SK-MEL-5 (cell line): ENCODE measurements at regions not wholly inside any gene's neighbourhood (a gene's known extent, or its start where the extent isn't known, plus 50 kb on each side); places are given as distances from the start of the nearest gene placed in this dataset.
A peak's percentile ranks its signal among the peaks of the same experiment; 100 is the strongest.
"Not testable (repeated sequence)": the region's sequence is repeated elsewhere in the genome, so short reads cannot be mapped to it uniquely, and the experiment has no call there.

ENCODE experiments used
- DNase-seq: peaks from one replicate; pipeline ENCODE4 v3.0.0-alpha.2; 2016; ENCODE audit warnings: low read depth, low spot score
- in situ Hi-C: cut with HindIII; loops from 2 replicates; pipeline ENCODE4 v1.10.0; 2016; ENCODE audit warnings: low sequenced_read_pairs, high pct_unique_total_duplicates, low pct_unique_long_range_greater_than_20kb

GRCh38 chr12:47433876-47434275, 272.0 kb downstream of the RPAP3 start:
- in situ Hi-C loops: no loop called here
- no peak for DNase-seq

GRCh38 chr12:47426678-47427309, 279.0 kb downstream of the RPAP3 start:
- DNase-seq, in situ Hi-C loops: not testable (repeated sequence)

- in situ Hi-C loops: no loop called here
- DNase-seq: no peak
Measured at GRCh38 chr12:47422611-47423010, 283.2 kb downstream of the RPAP3 start.

- no peak for DNase-seq
- in situ Hi-C loops: no loop called here
Measured at GRCh38 chr12:47419497-47419896, 286.3 kb downstream of the RPAP3 start.

DNA sequence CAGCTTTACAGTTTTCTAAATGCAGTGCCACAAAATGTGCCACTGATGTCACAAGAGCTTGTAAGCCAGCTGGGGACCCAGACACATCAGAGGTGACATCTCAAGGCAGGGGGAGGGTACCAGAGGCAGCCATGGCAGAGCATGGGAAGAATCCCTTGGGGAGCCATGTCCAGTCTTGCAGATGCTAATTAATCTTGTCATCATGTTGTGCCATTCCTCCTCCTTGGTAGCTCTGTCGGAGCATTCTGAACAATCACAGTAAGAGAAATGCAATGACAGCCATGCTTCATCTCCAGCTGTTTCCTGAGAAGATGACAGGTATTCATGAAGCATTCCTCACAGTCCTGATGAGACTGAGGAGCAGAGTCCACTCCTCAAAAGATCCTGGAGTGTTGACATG, 287.9 kb downstream of the RPAP3 start:
- DNase-seq: no peak
- in situ Hi-C loops: no loop called here

- in situ Hi-C loops: no loop called here
- DNase-seq: no peak
Measured at GRCh38 chr12:47417121-47417520, 288.7 kb downstream of the RPAP3 start.

DNA sequence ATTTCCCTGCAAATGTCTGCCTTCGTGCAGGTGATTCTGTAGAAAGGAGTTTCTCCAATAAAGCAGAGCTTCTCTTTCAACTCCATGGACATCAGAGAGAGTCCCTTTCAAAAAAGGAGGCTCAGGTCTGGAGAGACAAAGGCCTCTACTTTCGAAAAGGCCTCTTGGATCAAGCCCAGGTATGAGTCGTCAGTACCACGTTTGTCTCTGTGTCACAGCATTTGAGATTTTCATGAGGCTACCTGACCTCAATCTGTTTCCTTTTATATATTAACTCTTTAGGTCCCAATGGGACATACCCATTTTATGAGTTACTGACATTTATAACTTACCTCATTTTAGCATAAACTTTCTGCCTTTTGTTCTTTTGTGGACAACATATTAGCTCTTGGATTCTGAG, 290.8 kb downstream of the RPAP3 start:
- DNase-seq: no peak
- in situ Hi-C loops: no loop called here

- in situ Hi-C loops: no loop called here
- DNase-seq: no peak
Measured at GRCh38 chr12:47414511-47414910, 291.3 kb downstream of the RPAP3 start.

GRCh38 chr12:47413806-47414205, 292.0 kb downstream of the RPAP3 start:
- DNase-seq: no peak
- in situ Hi-C loops: no loop called here

- in situ Hi-C loops: no loop called here
- no peak for DNase-seq
Measured at GRCh38 chr12:47412601-47413236, 293.1 kb downstream of the RPAP3 start.

DNA sequence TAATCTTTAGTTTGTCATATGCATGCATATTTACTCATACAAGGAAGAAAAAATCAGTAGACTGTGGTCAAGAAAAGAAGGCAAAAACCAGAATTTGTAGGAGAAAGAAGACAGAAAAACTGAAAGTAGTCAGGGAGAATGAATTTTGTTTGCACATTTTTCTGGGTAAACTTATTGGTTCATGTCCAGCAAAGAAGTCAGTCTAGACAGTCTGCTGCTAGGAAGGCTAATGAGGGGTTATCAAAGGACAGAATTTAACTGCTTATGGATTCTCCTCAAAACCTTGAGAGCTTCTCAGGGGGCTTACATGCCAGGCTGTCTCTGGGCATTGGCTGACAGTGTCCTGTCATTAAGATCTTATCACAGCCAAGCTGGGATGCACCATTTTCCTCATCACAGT, 293.9 kb downstream of the RPAP3 start:
- DNase-seq: no peak
- in situ Hi-C loops: no loop called here

DNA sequence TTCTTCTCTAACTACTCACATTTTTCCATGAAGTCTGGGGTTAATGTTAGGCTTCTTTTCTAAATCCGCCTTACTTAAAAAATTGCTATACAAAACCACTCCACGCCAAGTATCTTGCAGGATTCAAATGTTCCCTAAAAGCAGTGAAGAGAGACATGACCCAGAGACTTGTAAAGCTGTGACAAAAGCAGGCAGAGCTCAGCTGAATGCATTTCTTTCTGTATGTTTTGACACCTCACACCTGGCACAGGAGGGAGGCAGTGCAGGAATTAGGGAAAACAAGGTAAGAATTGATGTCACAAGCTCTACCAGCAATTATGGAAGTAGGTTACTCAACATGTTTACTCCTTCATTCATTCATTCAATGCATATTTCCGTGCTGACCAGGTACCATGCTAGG, 295.0 kb downstream of the RPAP3 start:
- no peak for DNase-seq
- in situ Hi-C loops: no loop called here

DNA sequence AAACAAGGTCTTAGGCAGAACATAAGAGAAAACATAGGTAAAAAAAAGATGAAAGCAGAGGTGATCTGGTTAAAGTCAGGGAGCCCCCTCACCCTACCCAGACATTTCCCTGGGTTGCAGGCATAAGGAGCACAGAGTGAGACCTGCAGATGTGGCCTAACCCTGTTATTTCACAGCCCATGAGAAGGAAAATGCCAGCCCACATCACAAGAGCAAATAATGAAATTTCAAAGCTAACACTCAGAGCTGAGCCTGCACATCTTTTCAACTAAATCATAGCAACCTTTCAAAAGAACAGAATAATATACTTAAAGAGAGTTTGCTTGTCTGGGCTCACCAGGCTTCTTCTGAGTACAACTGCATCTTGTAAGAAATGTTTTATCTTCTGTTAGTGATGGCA, 295.4 kb downstream of the RPAP3 start:
- in situ Hi-C loops: no loop called here
- no peak for DNase-seq

DNA sequence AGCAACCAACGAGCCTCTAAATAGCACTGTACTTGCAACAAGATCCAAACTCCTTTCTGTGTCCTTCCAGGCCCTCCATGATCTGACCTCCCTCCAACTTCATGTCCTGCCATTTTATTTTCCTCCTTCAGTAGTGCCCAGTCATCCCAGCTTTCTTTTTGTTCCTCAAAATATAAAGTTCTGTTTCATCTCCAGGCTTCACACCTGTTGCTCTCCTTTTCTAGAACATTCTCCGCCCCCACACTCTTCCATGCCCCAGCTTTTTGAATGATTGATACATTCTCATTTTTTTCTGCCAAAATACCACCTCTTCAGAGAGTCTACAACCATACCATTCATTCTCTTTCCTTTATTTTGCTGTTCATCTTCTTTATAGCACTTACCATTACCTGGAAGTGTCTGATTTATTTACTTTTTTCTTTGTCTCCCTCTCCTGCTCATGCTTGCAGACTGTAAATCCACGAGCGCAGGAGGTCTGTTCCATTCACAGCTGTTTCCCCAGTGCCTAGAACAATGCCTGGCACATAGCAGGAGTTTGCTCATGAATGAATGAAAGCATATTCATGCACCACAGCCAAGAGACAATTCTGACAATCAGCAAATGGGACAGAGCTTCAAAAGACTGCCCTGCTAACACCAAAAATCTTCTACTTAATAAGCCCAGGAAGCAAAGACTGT, 296.4 kb downstream of the RPAP3 start:
- in situ Hi-C loops: no loop called here

DNA sequence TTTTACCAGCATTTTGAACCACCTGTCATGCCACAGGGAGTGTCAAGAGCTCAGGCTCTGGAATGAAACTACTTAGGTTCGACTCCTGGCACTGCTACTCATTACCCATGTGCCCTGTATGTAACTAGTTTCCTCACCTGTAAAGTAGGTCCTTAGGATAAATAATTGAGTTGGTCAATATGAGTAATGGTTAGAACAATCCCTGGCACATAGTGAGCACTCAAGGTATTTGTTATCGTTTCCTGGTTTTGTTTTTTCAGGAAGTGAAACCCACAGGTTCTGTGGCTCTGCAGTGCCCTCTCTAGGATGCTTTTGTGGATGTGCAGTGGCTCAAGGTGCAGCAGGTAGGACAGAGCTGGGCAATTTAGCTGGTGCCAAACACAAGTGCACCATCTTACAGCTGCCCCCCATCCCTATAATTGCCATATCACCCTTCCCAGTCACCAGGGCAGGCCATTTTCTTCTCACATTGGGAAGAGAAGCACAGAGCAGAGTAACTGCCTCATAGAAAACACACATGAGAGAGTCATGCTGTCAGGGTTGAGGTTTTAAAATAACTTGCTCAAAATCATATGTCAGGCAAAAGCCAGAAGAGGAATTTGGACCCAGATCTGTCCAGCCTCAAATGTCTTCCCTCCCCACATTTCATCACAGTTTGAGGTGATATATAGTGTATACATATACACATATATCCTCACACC, 297.5 kb downstream of the RPAP3 start:
- in situ Hi-C loops: no loop called here
- DNase-seq: peak; percentile 26

More for the DNA sequence above, 296.4 kb downstream of the RPAP3 start:
- no peak for DNase-seq

DNA sequence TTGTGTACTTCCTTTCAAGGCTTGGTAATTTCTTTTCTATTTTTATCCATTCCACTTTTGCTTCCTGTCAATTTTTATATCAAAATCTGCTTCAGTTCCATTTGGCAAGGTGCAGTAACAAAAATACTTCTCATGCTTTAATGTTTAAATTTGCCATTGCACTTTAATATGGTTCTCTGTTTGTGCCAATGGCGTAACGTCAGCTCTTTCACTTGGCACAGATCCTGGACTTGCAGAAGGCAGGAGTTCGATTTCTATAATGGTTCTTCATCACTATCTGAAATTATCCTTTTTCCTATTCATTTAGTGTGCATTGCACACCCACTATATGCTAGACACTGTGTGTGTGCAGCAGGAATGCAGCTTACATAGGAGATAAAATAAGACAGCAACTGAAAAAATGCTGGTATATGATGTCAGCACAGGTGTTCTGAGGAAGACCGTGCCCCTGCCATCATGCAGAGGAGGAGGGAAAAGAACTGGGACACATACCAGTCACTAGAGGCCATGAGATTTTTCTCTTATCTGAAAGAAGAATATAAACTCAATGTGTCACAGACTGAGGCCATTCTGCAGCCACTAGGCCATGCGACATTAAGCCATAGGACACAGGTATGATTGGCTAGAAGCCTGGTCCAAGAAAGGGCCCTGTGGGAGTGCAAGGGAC, 298.2 kb downstream of the RPAP3 start:
- no peak for DNase-seq
- in situ Hi-C loops: no loop called here

DNA sequence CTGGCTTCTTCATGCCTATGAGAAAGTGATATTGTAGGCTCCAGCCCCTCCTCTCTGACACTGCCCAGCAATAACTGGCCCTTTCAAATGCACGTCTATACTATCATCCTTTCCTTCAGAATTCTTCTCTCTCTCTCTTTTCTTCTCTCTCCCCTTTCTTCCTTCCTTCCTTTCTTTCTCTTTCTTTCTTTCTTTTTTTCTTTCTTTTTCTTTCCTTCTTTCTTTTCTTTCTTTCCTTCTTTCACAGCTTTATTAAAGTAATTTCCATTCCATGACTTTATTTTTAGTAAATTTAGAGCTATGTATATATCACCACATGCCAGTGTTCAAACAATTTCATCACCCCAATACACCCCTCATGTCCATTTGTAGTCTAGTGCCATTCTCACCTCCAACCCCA, 302.1 kb downstream of the RPAP3 start:
- in situ Hi-C loops: no loop called here
- no peak for DNase-seq

DNA sequence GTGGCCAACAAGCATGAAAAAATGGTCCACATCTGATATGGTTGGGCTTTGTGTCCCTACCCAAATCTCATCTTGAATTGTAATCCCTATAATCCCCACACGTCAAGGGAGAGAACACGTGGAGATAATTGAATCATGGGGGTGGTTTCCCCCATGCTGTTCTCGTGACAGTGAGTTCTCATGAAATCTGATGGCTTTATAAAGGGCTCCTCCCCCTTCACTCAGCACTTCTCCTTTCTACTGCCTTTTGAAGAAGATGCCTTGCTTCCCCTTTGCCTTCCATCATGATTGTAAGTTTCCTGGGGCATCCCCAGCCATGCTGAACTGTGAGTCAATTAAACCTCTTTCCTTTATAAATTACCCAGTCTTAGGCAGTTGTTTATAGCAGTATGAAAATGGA, 304.6 kb downstream of the RPAP3 start:
- DNase-seq: peak; percentile 30
- in situ Hi-C loops: not testable (repeated sequence)
